ENCODE measurements at regions not wholly inside any gene's neighbourhood (a gene's known extent, or its start where the extent isn't known, plus 50 kb on each side); places are given as distances from the start of the nearest gene placed in this dataset.

GRCh38 chr15:79608066-79608864 lies 176.1 kb downstream of the MINAR1 start:
- TF ChIP-seq, protein P1, sequence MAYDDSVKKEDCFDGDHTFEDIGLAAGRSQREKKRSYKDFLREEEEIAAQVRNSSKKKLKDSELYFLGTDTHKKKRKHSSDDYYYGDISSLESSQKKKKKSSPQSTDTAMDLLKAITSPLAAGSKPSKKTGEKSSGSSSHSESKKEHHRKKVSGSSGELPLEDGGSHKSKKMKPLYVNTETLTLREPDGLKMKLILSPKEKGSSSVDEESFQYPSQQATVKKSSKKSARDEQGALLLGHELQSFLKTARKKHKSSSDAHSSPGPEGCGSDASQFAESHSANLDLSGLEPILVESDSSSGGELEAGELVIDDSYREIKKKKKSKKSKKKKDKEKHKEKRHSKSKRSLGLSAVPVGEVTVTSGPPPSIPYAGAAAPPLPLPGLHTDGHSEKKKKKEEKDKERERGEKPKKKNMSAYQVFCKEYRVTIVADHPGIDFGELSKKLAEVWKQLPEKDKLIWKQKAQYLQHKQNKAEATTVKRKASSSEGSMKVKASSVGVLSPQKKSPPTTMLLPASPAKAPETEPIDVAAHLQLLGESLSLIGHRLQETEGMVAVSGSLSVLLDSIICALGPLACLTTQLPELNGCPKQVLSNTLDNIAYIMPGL (CRISPR knock-in tag; IDR thresholded peaks at IDR 0.05), result no peak
- TF ChIP-seq FOXJ3 (CRISPR knock-in tag; IDR thresholded peaks at IDR 0.05; ENCODE audit: borderline replicate concordance) (no peak), EMX1 (CRISPR knock-in tag; IDR thresholded peaks at IDR 0.05) (no peak), RELA (CRISPR knock-in tag; IDR thresholded peaks at IDR 0.05; ENCODE audit: borderline replicate concordance) (no peak), TCF7 (CRISPR knock-in tag; IDR thresholded peaks at IDR 0.05; ENCODE audit: low read depth) (no peak), CREB1 (CRISPR knock-in tag; IDR thresholded peaks at IDR 0.05) (no peak), STAT6 (CRISPR knock-in tag; conservative IDR thresholded peaks at IDR 0.05; ENCODE audit: low read depth) (no peak), NR1H2 (CRISPR knock-in tag; IDR thresholded peaks at IDR 0.05) (no peak), ZNF317 (CRISPR knock-in tag; IDR thresholded peaks at IDR 0.05; ENCODE audit: borderline replicate concordance, low read depth) (no peak), NFATC4 (CRISPR knock-in tag; IDR thresholded peaks at IDR 0.05) (no peak), ESRRA (CRISPR knock-in tag; IDR thresholded peaks at IDR 0.05; ENCODE audit: borderline replicate concordance) (no peak), ZNF532 (CRISPR knock-in tag; IDR thresholded peaks at IDR 0.05; ENCODE audit: borderline replicate concordance) (no peak), GRHL2 (CRISPR knock-in tag; IDR thresholded peaks at IDR 0.05; ENCODE audit: insufficient replicate concordance, severe bottlenecking) (no peak), SMAD4 (CRISPR knock-in tag; IDR thresholded peaks at IDR 0.05) (no peak)
- TF ChIP-seq, protein P2, sequence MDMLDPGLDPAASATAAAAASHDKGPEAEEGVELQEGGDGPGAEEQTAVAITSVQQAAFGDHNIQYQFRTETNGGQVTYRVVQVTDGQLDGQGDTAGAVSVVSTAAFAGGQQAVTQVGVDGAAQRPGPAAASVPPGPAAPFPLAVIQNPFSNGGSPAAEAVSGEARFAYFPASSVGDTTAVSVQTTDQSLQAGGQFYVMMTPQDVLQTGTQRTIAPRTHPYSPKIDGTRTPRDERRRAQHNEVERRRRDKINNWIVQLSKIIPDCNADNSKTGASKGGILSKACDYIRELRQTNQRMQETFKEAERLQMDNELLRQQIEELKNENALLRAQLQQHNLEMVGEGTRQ (CRISPR knock-in tag; IDR thresholded peaks at IDR 0.05), result no peak
- TF ChIP-seq, protein P3, sequence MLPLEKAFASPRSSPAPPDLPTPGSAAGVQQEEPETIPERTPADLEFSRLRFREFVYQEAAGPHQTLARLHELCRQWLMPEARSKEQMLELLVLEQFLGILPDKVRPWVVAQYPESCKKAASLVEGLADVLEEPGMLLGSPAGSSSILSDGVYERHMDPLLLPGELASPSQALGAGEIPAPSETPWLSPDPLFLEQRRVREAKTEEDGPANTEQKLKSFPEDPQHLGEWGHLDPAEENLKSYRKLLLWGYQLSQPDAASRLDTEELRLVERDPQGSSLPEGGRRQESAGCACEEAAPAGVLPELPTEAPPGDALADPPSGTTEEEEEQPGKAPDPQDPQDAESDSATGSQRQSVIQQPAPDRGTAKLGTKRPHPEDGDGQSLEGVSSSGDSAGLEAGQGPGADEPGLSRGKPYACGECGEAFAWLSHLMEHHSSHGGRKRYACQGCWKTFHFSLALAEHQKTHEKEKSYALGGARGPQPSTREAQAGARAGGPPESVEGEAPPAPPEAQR (CRISPR knock-in tag; IDR thresholded peaks at IDR 0.05), result no peak
- no peaks in the 10 kb centered on the region for H3K27me3 Mint-ChIP-seq (ENCODE audit: low read depth)
- no peaks in the 10 kb centered on the region for H3K4me1 Mint-ChIP-seq
- no peak overlapping the region for H3K4me3 Mint-ChIP-seq
- H3K36me3 Mint-ChIP-seq, result no peaks in the 10 kb centered on the region
- ATAC-seq (no peak), DNase-seq (ENCODE audit: low spot score) (no peak)
- CTCF ChIA-PET, result interaction anchor here (1.2 kb wide), 1 partner anchor 12 kb away, joined by 6 read pairs; no protein-coding TSS in a partner anchor
- POLR2A ChIA-PET, result no interaction called here
- peaks cover 11% of the 10 kb centered on the region for H3K9me3 Mint-ChIP-seq
- no peak overlapping the region for H3K27ac Mint-ChIP-seq

Measured in WTC11 (cell line).